Transverse colon (tissue), 4 donors: ENCODE measurements at regions not wholly inside any gene's neighbourhood (a gene's known extent, or its start where the extent isn't known, plus 50 kb on each side); places are given as distances from the start of the nearest gene placed in this dataset.
A peak's percentile ranks its signal among the peaks of the same experiment; 100 is the strongest.

Source experiments
- DNase-seq: peaks from one replicate; pipeline ENCODE4 v3.0.0-alpha.2; 2019
- H3K27ac ChIP-seq, 4 donors: fragments of 200-600 bp; sonication (generic); 2 replicates each; pipeline ENCODE4 v1.5.1; 2016 to 2018; ENCODE audit warnings: inconsistent platforms in 4 of 4
- H3K27me3 ChIP-seq: fragments of 200-600 bp; sonication (generic); 2 replicates; pipeline ENCODE4 v1.5.1; 2017; ENCODE audit warnings: inconsistent platforms
- H3K36me3 ChIP-seq, 4 donors: fragments of 200-600 bp; sonication (generic); 2 replicates each; pipeline ENCODE4 v1.5.1; 2017 to 2019; ENCODE audit warnings: inconsistent platforms in 4 of 4
- H3K4me1 ChIP-seq, 4 donors: fragments of 200-600 bp; sonication (generic); 2 replicates each; pipeline ENCODE4 v1.5.1; 2017 to 2020; ENCODE audit warnings: inconsistent platforms in 4 of 4
- H3K4me3 ChIP-seq, 4 donors: fragments of 200-600 bp; sonication (generic); 1 replicate in 1 of 4; 2 replicates in 3 of 4; pipeline versions ENCODE4 v1.5.1 to v1.6.1; 2017 to 2019; ENCODE audit warnings: inconsistent platforms in 4 of 4
- H3K9me3 ChIP-seq, 2 donors: fragments of 200-600 bp; sonication (generic); 2 replicates each; pipeline ENCODE4 v1.5.1; 2017 to 2019; ENCODE audit warnings: inconsistent platforms in 2 of 2
- CTCF ChIP-seq, 5 experiments: fragments of 200-600 bp in 3 of 5; fragments of 450-650 bp in 2 of 5; sonication (generic) in 3 of 5; IDR thresholded peaks; 1 replicate in 2 of 5; 2 replicates in 3 of 5; pipeline ENCODE4 v1.5.1; 2016 to 2017; ENCODE audit warnings: antibody characterized with exemption in 5 of 5, inconsistent platforms in 3 of 5, mild to moderate bottlenecking in 2 of 5, moderate library complexity in 1 of 5
- EP300 ChIP-seq: sonication (generic); formaldehyde crosslinking; IDR thresholded peaks from one replicate; pipeline ENCODE4 v1.6.1; 2017; ENCODE audit warnings: antibody characterized with exemption, low read depth
- POLR2A ChIP-seq: fragments of 450-650 bp; IDR thresholded peaks from one replicate; pipeline ENCODE4 v1.6.1; 2016; ENCODE audit warnings: antibody characterized with exemption, mild to moderate bottlenecking, moderate library complexity
- POLR2AphosphoS5 ChIP-seq, 3 donors: sonication (generic); formaldehyde crosslinking; IDR thresholded peaks; one replicate each; pipeline ENCODE4 v1.6.1; 2016; ENCODE audit warnings: antibody characterized with exemption in 3 of 3
- WGBS, 2 donors: methylation state at CpG; one replicate each; pipeline ENCODE4 v1.1.5; 2018; ENCODE audit warnings: low coverage in 1 of 2; 5-methylcytosine and 5-hydroxymethylcytosine counted together
- in situ Hi-C, 4 donors: fragments of 200-750 bp; cut with MboI; loops; one replicate each; pipeline versions ENCODE4 v1.15.0 to v1.15.1; 2017; ENCODE audit warnings: low sequenced_read_pairs in 3 of 4, low pct_ligation_motif_present in 1 of 4, low pct_unique_long_range_greater_than_20kb in 1 of 4
- intact Hi-C: fragments of 100-400 bp; cut with DNase I; formaldehyde crosslinking; loops from one replicate; pipeline ENCODE4 v1.15.1; 2023; ENCODE audit warnings: low total_unique reads

- TF ChIP-seq POLR2A (no peak), POLR2AphosphoS5 (IDR thresholded peaks at IDR 0.05) (peak in 2 of 3 donors; percentile 19 to 27)
- Histone ChIP-seq H3K27ac (peak overlapping the region; percentile 46 to 59 (median 52)), H3K36me3 (no peaks in the 10 kb centered on the region), H3K4me1 (peaks cover 0 to 9% (median 1%) of the 10 kb centered on the region in 4 donors), H3K4me3 (no peak overlapping the region), H3K9me3 (no peaks in the 10 kb centered on the region), H3K27me3 (no peaks in the 10 kb centered on the region)
- DNase-seq = no peak
- in situ Hi-C loops (no loop called here), intact Hi-C loops (no loop called here)
- 43 to 51% methylated on average over 4 of the region's 4 CpGs for WGBS, 2 donors
Measured at GRCh38 chr15:95840004-95840403, 490.5 kb upstream of the NR2F2 start.

GRCh38 chr15:95840855-95841254 lies 489.6 kb upstream of the NR2F2 start:
- in situ Hi-C loops = no loop called here
- Histone ChIP-seq H3K27me3 (no peaks in the 10 kb centered on the region), H3K4me3 (no peak overlapping the region), H3K36me3 (no peaks in the 10 kb centered on the region), H3K4me1 (peaks cover 0 to 9% (median 1%) of the 10 kb centered on the region in 4 donors), H3K9me3 (no peaks in the 10 kb centered on the region), H3K27ac (peak overlapping the region in 3 of 4 donors; percentile 52 to 59 (median 52))
- TF ChIP-seq CTCF (IDR thresholded peaks at IDR 0.05) = no peak
- TF ChIP-seq POLR2A = no peak
- no peak for TF ChIP-seq POLR2AphosphoS5 (IDR thresholded peaks at IDR 0.05)
- TF ChIP-seq EP300 = no peak
- intact Hi-C loops = no loop called here
- DNase-seq = no peak
- WGBS, 2 donors = 87 to 94% methylated on average over 6 of the region's 6 CpGs

- H3K27me3 ChIP-seq = no peaks in the 10 kb centered on the region
- peaks cover 0 to 9% (median 1%) of the 10 kb centered on the region in 4 donors for H3K4me1 ChIP-seq
- H3K27ac ChIP-seq = no peak overlapping the region
- no peaks in the 10 kb centered on the region for H3K9me3 ChIP-seq
- no peak overlapping the region for H3K4me3 ChIP-seq
- WGBS, 2 donors = 83 to 88% methylated on average over 1 to 6 of the region's 6 CpGs
- TF ChIP-seq CTCF (IDR thresholded peaks at IDR 0.05) (no peak), EP300 (no peak), POLR2AphosphoS5 (IDR thresholded peaks at IDR 0.05) (no peak), POLR2A (no peak)
- intact Hi-C loops (no loop called here), in situ Hi-C loops (no loop called here)
- no peak for DNase-seq
- no peaks in the 10 kb centered on the region for H3K36me3 ChIP-seq
Measured at GRCh38 chr15:95842576-95842975, 487.9 kb upstream of the NR2F2 start.

GRCh38 chr15:95843241-95843910 lies 487.1 kb upstream of the NR2F2 start:
- intact Hi-C loops (no loop called here), in situ Hi-C loops (no loop called here)
- Histone ChIP-seq H3K4me3 (no peak overlapping the region), H3K9me3 (no peaks in the 10 kb centered on the region), H3K27me3 (no peaks in the 10 kb centered on the region), H3K36me3 (no peaks in the 10 kb centered on the region), H3K27ac (no peak overlapping the region), H3K4me1 (peaks cover 0 to 9% (median 1%) of the 10 kb centered on the region in 4 donors)
- no peak for DNase-seq
- no peak for TF ChIP-seq EP300
- TF ChIP-seq POLR2A = no peak
- TF ChIP-seq POLR2AphosphoS5 (IDR thresholded peaks at IDR 0.05) = no peak
- TF ChIP-seq CTCF (IDR thresholded peaks at IDR 0.05) = no peak
- WGBS, 2 donors = 56 to 60% methylated on average over 2 to 5 of the region's 5 CpGs
